ENCODE measurements at regions not wholly inside any gene's neighbourhood (a gene's known extent, or its start where the extent isn't known, plus 50 kb on each side); places are given as distances from the start of the nearest gene placed in this dataset.
A peak's percentile ranks its signal among the peaks of the same experiment; 100 is the strongest.

GRCh38 chr1:58844176-58844575 is 60.3 kb upstream of the JUN start:
- Mint-ChIP-seq H3K9me3 (no peaks in the 10 kb centered on the region), H3K27me3 (no peaks in the 10 kb centered on the region), H3K4me1 (peaks cover 0 to 8% (median 1%) of the 10 kb centered on the region in 7 donors), H3K36me3 (peaks cover 0 to 6% (median 0%) of the 10 kb centered on the region in 5 donors), H3K27ac (no peak overlapping the region), H3K4me3 (no peak overlapping the region)
- H3K36me3 ChIP-seq (ENCODE audit: control insufficient read depth in 2 of 3, insufficient read depth in 3 of 3, low read length in 3 of 3): no peaks in the 10 kb centered on the region
- no peaks in the 10 kb centered on the region for H3K4me1 ChIP-seq (ENCODE audit: control insufficient read depth in 2 of 2, insufficient read depth in 2 of 2, low read length in 2 of 2)
- ChIA-PET POLR2A (interaction anchor here (0.6 kb wide), 1 partner anchor 17 kb away, joined by 3 read pairs; no protein-coding TSS in a partner anchor), CTCF (interaction anchor here (0.7 kb wide), 1 partner anchor 13 kb away, joined by 5 read pairs; no protein-coding TSS in a partner anchor)
- no peaks in the 10 kb centered on the region for H3K27me3 ChIP-seq (ENCODE audit: control insufficient read depth in 2 of 2, insufficient read depth in 2 of 2, low read length in 2 of 2)
- ATAC-seq (no peak), DNase-seq (no peak)
- no peaks in the 10 kb centered on the region for H3K9me3 ChIP-seq (ENCODE audit: control insufficient read depth in 2 of 3, low read length in 3 of 3)
- no peak overlapping the region for H3K4me3 ChIP-seq (ENCODE audit: low read length)
- intact Hi-C loops (cut with micrococcal nuclease): no loop called here
- no peak overlapping the region for H3K27ac ChIP-seq (ENCODE audit: low read depth, low read length)

GRCh38 chr1:58845942-58846341 is 62.1 kb upstream of the JUN start:
- no peaks in the 10 kb centered on the region for H3K27me3 Mint-ChIP-seq
- Histone ChIP-seq H3K27ac (ENCODE audit: low read depth, low read length) (no peak overlapping the region), H3K36me3 (ENCODE audit: control insufficient read depth in 2 of 3, insufficient read depth in 3 of 3, low read length in 3 of 3) (no peaks in the 10 kb centered on the region), H3K27me3 (ENCODE audit: control insufficient read depth in 2 of 2, insufficient read depth in 2 of 2, low read length in 2 of 2) (no peaks in the 10 kb centered on the region), H3K4me1 (ENCODE audit: control insufficient read depth in 2 of 2, insufficient read depth in 2 of 2, low read length in 2 of 2) (no peaks in the 10 kb centered on the region), H3K4me3 (ENCODE audit: low read length) (no peak overlapping the region), H3K9me3 (ENCODE audit: control insufficient read depth in 2 of 3, low read length in 3 of 3) (no peaks in the 10 kb centered on the region)
- POLR2A ChIA-PET: no interaction called here
- intact Hi-C loops (cut with micrococcal nuclease): no loop called here
- H3K36me3 Mint-ChIP-seq: peaks cover 0 to 7% (median 0%) of the 10 kb centered on the region in 5 donors
- peaks cover 0 to 8% (median 1%) of the 10 kb centered on the region in 7 donors for H3K4me1 Mint-ChIP-seq
- ATAC-seq (no peak), DNase-seq (no peak)
- H3K4me3 Mint-ChIP-seq: no peak overlapping the region
- H3K27ac Mint-ChIP-seq: no peak overlapping the region
- CTCF ChIA-PET: no interaction called here
- no peaks in the 10 kb centered on the region for H3K9me3 Mint-ChIP-seq

GRCh38 chr1:58848818-58849411 is 65.1 kb upstream of the JUN start:
- ChIA-PET CTCF (no interaction called here), POLR2A (interaction anchor here (0.6 to 1.0 kb wide), 2 partner anchors 12 to 65 kb away, joined by 3 to 4 read pairs; partner anchors contain the start of gene JUN)
- Histone ChIP-seq H3K27ac (ENCODE audit: low read depth, low read length) (no peak overlapping the region), H3K4me3 (ENCODE audit: low read length) (no peak overlapping the region), H3K9me3 (ENCODE audit: control insufficient read depth in 2 of 3, low read length in 3 of 3) (no peaks in the 10 kb centered on the region), H3K36me3 (ENCODE audit: control insufficient read depth in 2 of 3, insufficient read depth in 3 of 3, low read length in 3 of 3) (no peaks in the 10 kb centered on the region), H3K4me1 (ENCODE audit: control insufficient read depth in 2 of 2, insufficient read depth in 2 of 2, low read length in 2 of 2) (no peaks in the 10 kb centered on the region), H3K27me3 (ENCODE audit: control insufficient read depth in 2 of 2, insufficient read depth in 2 of 2, low read length in 2 of 2) (no peaks in the 10 kb centered on the region)
- Mint-ChIP-seq H3K27me3 (no peaks in the 10 kb centered on the region), H3K4me3 (no peak overlapping the region), H3K4me1 (peaks cover 0 to 13% (median 0%) of the 10 kb centered on the region in 7 donors), H3K9me3 (no peaks in the 10 kb centered on the region), H3K27ac (no peak overlapping the region), H3K36me3 (peaks cover 0 to 6% (median 0%) of the 10 kb centered on the region in 5 donors)
- intact Hi-C loops (cut with micrococcal nuclease): no loop called here
- ATAC-seq (no peak), DNase-seq (no peak)

- Mint-ChIP-seq H3K4me1 (peaks cover 2 to 15% (median 4%) of the 10 kb centered on the region in 7 donors), H3K4me3 (no peak overlapping the region), H3K27me3 (no peaks in the 10 kb centered on the region), H3K9me3 (no peaks in the 10 kb centered on the region), H3K27ac (no peak overlapping the region), H3K36me3 (peaks cover 0 to 6% (median 0%) of the 10 kb centered on the region in 5 donors)
- H3K9me3 ChIP-seq (ENCODE audit: control insufficient read depth in 2 of 3, low read length in 3 of 3): no peaks in the 10 kb centered on the region
- ChIA-PET POLR2A (interaction anchor here (1.0 kb wide), 1 partner anchor 66 kb away, joined by 4 read pairs; the partner anchor contains the start of gene JUN), CTCF (no interaction called here)
- H3K27ac ChIP-seq (ENCODE audit: low read depth, low read length): no peak overlapping the region
- H3K4me3 ChIP-seq (ENCODE audit: low read length): no peak overlapping the region
- no peak for DNase-seq
- no peaks in the 10 kb centered on the region for H3K4me1 ChIP-seq (ENCODE audit: control insufficient read depth in 2 of 2, insufficient read depth in 2 of 2, low read length in 2 of 2)
- no peaks in the 10 kb centered on the region for H3K27me3 ChIP-seq (ENCODE audit: control insufficient read depth in 2 of 2, insufficient read depth in 2 of 2, low read length in 2 of 2)
- no peaks in the 10 kb centered on the region for H3K36me3 ChIP-seq (ENCODE audit: control insufficient read depth in 2 of 3, insufficient read depth in 3 of 3, low read length in 3 of 3)
- ATAC-seq: no peak
- intact Hi-C loops (cut with micrococcal nuclease): no loop called here
Observed at GRCh38 chr1:58849551-58849950, 65.7 kb upstream of the JUN start.

GRCh38 chr1:58850636-58851035 is 66.8 kb upstream of the JUN start:
- POLR2A ChIA-PET: no interaction called here
- H3K36me3 Mint-ChIP-seq: peaks cover 0 to 6% (median 0%) of the 10 kb centered on the region in 5 donors
- Histone ChIP-seq H3K4me1 (ENCODE audit: control insufficient read depth in 2 of 2, insufficient read depth in 2 of 2, low read length in 2 of 2) (no peaks in the 10 kb centered on the region), H3K27me3 (ENCODE audit: control insufficient read depth in 2 of 2, insufficient read depth in 2 of 2, low read length in 2 of 2) (no peaks in the 10 kb centered on the region), H3K36me3 (ENCODE audit: control insufficient read depth in 2 of 3, insufficient read depth in 3 of 3, low read length in 3 of 3) (no peaks in the 10 kb centered on the region), H3K9me3 (ENCODE audit: control insufficient read depth in 2 of 3, low read length in 3 of 3) (no peaks in the 10 kb centered on the region), H3K27ac (ENCODE audit: low read depth, low read length) (no peak overlapping the region), H3K4me3 (ENCODE audit: low read length) (no peak overlapping the region)
- no peak overlapping the region for H3K27ac Mint-ChIP-seq
- H3K4me1 Mint-ChIP-seq: peaks cover 7 to 25% (median 14%) of the 10 kb centered on the region in 7 donors
- intact Hi-C loops (cut with micrococcal nuclease): no loop called here
- no peak overlapping the region for H3K4me3 Mint-ChIP-seq
- CTCF ChIA-PET: interaction anchor here (0.6 kb wide), 1 partner anchor 12 kb away, joined by 3 read pairs; no protein-coding TSS in a partner anchor
- ATAC-seq (no peak), DNase-seq (no peak)
- no peaks in the 10 kb centered on the region for H3K9me3 Mint-ChIP-seq
- no peaks in the 10 kb centered on the region for H3K27me3 Mint-ChIP-seq

GRCh38 chr1:58852731-58853485 is 69.1 kb upstream of the JUN start:
- ChIA-PET POLR2A (no interaction called here), CTCF (no interaction called here)
- Histone ChIP-seq H3K9me3 (ENCODE audit: control insufficient read depth in 2 of 3, low read length in 3 of 3) (no peaks in the 10 kb centered on the region), H3K4me3 (ENCODE audit: low read length) (no peak overlapping the region), H3K36me3 (ENCODE audit: control insufficient read depth in 2 of 3, insufficient read depth in 3 of 3, low read length in 3 of 3) (no peaks in the 10 kb centered on the region), H3K27ac (ENCODE audit: low read depth, low read length) (no peak overlapping the region), H3K27me3 (ENCODE audit: control insufficient read depth in 2 of 2, insufficient read depth in 2 of 2, low read length in 2 of 2) (no peaks in the 10 kb centered on the region), H3K4me1 (ENCODE audit: control insufficient read depth in 2 of 2, insufficient read depth in 2 of 2, low read length in 2 of 2) (peaks cover 6 to 11% of the 10 kb centered on the region in 2 donors)
- Mint-ChIP-seq H3K9me3 (peaks cover 0 to 2% (median 0%) of the 10 kb centered on the region in 11 donors), H3K4me1 (peaks cover 11 to 38% (median 28%) of the 10 kb centered on the region in 7 donors), H3K27ac (peak overlapping the region in 1 of 9 donors; percentile 79), H3K27me3 (no peaks in the 10 kb centered on the region), H3K36me3 (peaks cover 0 to 12% (median 0%) of the 10 kb centered on the region in 5 donors), H3K4me3 (no peak overlapping the region)
- DNase-seq: no peak
- ATAC-seq: no peak
- intact Hi-C loops (cut with micrococcal nuclease): no loop called here
